Retina (tissue), 1 donor: ENCODE measurements at regions not wholly inside any gene's neighbourhood (a gene's known extent, or its start where the extent isn't known, plus 50 kb on each side); places are given as distances from the start of the nearest gene placed in this dataset.
A peak's percentile ranks its signal among the peaks of the same experiment; 100 is the strongest.

Experiments used
- DNase-seq: peaks from one replicate; pipeline ENCODE4 v3.0.0-alpha.2; 2016

DNA sequence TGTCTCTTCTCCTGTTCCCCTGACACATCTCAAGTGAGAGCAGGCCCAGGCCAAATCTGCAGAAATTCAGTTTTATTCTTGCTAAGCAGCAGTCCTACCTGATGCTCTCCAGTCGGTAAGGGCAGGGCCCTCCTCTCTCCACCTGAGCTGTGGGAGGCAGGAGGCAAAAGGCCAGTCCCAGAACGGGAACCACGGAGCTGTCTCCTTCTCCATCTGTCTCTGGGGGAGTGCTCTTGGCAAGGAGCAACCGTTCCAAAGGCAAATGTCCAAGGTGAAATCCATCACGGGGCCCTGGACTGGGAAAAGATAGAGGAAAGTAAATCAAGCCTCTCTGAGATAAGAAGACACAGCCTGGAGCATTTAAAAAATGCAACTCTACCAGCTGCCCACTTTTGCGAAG is 65.2 kb upstream of the CDON start:
- no peak for DNase-seq

DNA sequence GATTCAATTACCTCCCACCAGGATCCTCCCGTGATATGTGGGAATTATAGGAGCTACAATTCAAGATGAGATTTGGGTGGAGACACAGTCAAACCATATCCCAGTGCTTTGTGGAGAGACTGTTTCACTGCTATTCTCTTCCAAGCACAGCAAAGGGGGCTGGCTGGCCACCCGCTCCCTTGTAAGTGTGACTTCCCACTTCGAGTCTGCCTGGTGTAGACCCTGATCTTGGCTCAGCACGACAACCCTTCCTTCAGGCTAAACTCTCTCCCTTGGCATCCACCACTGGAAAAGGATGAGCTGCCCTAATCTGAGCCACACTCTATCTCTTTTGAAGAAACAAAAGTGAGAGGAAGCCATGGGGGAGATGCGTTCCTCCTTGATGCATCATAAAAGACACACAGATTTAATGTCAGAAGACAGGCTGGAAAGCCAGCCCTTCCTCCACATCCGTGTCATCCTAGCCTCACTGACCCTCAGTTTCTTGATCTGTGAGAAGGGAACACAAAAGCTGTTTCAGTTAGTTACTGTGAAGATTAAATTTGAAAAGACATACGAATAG is 64.7 kb upstream of the CDON start:
- no peak for DNase-seq

DNA sequence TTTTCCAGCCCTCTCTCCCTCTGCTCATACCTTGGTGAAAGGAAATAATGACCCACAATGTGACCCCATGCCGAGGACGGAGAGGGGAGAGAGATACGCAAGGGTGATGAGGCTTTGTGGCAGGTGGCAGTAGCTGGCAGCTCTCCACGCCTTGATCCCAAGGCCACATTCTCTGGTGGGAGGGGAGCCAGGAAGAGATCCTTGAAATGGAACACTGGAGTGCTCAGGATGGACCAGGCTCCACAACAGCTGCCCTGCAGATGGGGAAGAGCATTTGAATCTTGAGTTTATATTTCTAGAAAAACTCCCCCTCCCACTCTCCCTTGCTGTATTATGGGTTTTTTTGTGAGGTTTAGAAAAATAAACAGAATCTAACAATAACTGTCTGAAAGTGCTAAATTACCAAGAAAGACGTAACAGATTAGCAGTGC is 61.6 kb upstream of the CDON start:
- DNase-seq: no peak

DNA sequence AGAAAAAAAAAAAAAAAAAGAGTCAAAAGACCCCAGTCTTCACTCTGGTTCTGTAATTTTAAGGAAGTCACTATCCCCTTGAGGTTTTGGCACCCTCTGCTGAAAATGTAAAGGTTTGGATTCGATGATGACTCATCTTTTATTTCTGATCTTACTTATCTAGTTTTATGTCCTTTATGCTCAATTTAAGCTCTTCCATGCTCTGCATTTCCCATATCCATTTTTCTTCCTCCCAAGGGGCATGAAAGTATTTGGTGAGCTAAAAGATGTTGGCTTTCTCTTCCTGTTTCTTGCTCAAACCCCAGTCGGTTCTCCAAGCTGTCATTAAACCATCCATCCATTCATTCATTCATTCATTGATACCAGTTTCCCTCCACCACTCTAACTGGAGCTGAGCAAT is 61.0 kb upstream of the CDON start:
- DNase-seq: no peak

DNA sequence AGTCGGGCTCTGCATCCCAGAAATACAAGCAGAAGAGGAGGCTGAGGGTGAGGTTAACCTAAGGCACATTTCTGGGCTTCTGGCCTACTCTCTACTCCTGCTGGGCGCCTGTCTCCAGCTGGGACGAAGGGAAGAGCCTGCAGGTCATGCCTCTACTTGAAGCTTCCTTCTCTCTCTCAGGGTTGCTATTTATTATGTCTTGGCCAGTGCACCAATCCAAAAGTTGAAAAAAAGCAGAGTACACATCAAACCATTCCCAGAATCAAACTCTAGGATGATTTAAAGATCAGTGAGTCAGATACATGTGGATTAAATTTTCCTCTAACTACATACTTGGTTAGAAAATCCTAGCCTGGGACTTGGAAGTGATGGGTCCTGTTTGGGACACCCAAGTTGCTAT is 60.2 kb upstream of the CDON start:
- no peak for DNase-seq

DNA sequence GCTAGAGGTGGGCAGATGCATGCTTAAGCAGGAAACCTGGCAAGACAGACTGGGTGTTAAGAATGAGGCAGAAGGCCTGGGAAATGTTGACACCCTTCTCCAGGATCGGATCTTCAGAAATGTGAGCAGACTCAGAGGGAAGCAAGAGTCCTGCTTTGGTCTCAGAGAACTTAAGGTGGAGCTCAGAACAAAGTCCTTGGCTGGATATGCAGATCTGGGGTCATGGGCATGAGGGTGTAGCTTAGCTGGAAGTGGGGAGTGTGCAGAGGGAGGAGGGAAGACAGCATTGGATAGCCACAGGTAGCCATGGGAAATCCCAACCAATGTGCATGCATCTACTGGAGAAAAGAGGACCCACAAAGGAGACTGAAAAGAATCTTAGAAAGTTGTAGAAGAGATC is 58.6 kb upstream of the CDON start:
- DNase-seq: no peak

DNA sequence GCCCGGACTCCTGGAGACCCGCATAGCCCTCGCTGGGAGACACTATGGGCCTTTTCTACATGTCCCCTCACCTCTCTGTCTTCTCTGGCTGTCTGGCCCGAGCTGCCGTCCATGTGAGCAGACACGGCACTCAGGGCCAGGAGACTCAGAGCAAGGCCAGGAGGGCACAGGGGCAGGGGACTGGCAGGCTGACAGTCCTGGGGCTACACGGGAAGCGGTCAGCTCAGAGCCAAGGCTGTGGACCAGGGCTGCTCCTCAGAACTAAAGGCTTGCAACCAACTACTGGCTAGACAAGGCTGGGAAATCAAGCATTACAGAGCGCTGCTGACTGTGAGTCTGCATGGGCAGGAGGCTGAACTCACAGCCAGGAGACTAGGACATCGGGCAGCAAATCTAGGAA is 56.1 kb upstream of the CDON start:
- no peak for DNase-seq

DNA sequence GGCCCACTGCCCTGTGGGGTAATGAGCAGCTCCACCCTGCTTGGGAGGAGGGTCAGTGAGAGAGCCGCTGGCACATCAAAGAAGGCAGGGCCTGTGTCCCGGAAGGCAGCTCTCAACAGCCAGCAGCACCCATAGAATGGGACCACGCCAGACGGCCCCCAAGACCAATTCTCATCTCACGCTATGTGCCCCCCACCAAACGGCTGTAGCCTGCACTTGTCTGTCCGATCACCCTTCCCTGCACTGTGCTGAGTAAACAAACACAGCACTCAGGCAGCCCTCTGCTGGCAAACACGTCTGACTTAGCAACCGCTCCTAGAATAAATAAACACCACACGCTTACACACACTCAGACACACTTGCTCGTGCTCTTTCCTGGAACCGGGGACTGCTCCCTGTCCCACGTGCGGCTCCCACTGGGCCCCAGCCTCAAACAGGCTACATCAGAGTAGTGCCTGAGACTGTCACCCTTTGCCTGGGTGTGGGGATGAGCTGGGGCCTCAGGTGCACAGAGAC is 53.2 kb upstream of the CDON start:
- DNase-seq: peak; percentile 61

DNA sequence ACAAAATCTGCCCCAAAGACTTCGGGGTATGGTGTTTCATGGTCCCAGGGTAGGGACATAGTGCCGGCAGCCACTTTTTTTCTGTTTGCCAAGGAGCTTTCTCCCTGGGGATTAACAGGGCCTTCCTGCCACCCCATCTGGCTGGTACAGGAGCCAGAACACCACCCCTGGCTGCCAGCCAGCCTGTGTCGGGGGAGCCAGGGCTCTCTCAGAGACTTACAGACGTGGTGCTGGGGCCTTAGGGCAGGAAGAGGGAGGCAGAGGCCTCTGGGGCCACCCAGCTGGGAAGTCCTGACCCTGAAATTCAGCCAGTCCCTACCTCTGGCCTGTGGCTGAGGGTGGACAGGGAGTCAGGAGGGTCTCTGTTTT is 52.4 kb upstream of the CDON start:
- no peak for DNase-seq

DNA sequence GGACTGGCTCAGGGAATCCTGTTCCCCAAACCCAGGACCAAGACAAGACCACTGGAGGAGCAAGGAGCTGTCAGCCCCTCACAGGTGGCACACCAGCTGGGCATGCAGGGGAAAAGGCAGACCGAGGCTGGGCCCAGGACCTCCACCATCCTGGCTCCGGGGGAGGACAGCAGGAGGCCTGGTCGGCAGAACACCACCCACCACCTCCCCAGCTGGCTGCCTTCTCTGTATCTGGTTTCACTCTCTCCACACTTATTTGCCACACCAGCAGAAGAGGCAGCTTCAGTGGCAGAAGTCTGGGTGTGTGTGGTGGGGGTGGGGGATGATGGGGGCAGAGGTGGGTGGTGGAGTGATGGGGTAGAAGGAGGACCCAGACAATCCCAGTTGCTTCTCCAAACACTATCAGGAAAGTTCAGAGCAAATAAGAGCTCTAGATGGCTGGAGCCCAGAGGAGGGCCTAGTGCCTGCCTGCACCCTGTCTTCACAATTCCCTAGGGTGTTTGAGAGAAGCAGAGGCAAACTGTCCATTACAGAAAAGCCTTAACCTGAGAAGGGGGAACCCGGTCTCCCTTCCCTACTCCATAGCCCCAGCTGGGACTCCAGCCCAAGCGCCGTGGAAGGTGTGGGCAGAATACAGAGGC is 51.9 kb upstream of the CDON start:
- peak; percentile 12 for DNase-seq

DNA sequence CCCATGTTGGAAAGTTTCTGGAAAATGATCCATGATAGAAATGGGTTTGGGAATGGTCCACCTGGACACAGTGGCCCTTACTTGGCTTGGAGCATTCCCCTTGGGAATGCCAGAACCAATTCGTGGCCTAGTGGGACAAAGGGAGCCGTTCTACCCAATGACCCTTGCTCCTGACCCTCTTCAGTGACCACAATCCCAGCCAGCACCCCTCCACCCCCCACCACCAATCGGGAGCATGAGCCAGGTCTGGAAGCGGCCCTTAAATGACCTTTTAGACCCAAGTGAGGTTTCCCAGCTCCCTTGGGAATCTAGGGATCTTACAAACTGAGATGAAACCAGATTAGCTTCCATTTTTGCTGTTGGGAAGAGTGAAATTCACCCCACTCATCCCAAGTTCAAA is 51.3 kb upstream of the CDON start:
- DNase-seq: no peak

DNA sequence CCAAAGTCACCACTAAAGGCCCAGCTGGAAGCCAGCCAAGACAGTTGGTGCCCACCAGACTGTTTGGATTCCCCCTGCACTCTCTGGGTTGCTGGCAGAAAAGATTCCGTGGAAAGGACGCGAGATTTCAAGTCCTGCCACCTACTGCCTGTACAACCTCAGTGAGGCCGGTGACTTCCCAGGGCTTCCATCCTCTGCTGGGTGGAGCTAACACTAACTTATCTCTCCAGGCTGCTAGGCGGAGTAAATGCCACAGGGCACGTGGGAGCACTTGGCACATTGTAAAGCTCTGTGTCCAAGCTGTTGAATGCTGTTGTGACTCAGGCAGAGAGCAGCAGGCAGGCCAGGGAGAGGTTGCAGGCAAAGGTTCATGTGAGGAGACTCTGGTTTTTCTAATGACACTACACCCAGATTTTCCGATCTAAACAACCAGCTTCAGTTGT is 50.9 kb upstream of the CDON start:
- DNase-seq: peak; percentile 13

DNA sequence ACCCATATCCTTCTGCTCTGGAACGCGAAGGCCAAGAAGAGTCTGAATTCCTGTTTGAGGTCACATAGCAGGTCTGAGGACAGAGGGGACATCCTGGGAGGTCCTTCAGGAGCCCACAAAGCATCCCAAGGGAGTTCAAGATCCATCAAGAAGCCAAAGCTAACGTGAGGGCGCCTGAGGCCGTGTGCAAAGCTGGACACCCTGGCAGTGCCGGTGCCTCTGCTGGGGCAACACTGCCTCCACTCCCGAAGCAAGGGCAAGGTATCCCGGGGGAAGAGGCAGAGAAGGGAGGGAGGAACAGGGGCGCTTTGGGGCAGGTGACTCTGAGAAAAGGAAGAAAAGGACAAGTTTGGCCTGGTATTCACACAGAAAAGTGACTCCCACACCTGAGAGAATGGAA is 50.3 kb upstream of the CDON start:
- no peak for DNase-seq

DNA sequence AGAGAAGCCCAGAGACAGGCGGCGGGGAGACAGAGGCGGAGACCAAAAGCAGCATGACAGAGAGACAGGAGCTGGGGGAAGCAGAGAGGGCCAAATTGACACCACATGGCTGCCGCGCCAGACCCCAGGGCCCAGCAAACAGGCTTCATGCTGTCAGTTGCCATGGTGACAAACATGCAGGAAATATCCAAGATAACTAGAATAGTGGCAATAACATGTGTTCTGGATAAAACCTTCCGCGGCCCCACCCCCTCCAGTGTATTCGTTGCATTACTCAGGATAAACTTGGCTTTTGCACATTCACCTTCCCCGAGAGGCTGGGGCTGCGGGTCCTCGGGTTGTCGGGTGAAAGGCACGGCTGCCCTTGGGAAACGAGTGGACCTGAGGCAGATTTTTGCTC is 49.9 kb upstream of the CDON start:
- DNase-seq: peak; percentile 56
